Uterus (tissue), 2 donors: ENCODE measurements at regions not wholly inside any gene's neighbourhood (a gene's known extent, or its start where the extent isn't known, plus 50 kb on each side); places are given as distances from the start of the nearest gene placed in this dataset.

Experiments
- CTCF ChIP-seq, 4 experiments: fragments of 200-600 bp in 2 of 4; fragments of 450-650 bp in 2 of 4; sonication (generic) in 2 of 4; IDR thresholded peaks; one replicate each; pipeline ENCODE4 v1.5.1; 2016 to 2019; ENCODE audit warnings: antibody characterized with exemption in 4 of 4, mild to moderate bottlenecking in 2 of 4, moderate library complexity in 1 of 4
- POLR2A ChIP-seq, 2 donors: fragments of 450-650 bp; IDR thresholded peaks; one replicate each; pipeline ENCODE4 v1.6.1; 2016; ENCODE audit warnings: antibody characterized with exemption in 2 of 2, mild to moderate bottlenecking in 1 of 2, moderate library complexity in 1 of 2

GRCh38 chr4:3387943-3388361 lies 53.8 kb upstream of the HGFAC start:
- no peak for TF ChIP-seq CTCF (IDR thresholded peaks at IDR 0.05)
- no peak for TF ChIP-seq POLR2A (IDR thresholded peaks at IDR 0.05)
